ENCODE measurements at regions not wholly inside any gene's neighbourhood (a gene's known extent, or its start where the extent isn't known, plus 50 kb on each side); places are given as distances from the start of the nearest gene placed in this dataset.

DNA sequence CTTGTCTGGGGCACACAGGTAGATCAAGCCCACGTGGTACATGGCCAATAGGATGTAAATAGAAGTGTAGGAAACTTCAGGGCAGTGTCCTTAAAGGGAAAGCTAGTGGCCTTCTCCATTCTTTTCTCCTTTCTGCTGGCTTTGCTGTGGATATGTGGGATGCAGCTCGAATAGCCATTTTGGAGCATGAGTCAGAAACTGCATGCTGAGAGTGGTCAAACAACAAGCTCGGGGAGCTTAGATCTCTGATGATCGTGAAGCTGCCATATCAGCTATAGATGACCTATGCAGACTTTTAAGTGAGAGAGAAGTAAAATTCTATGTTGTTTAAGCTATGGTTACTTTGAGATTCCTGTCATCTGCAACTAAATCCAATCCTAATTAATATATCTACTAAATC lies 241.3 kb upstream of the DAAM1 start:
- TF ChIP-seq, protein P1, sequence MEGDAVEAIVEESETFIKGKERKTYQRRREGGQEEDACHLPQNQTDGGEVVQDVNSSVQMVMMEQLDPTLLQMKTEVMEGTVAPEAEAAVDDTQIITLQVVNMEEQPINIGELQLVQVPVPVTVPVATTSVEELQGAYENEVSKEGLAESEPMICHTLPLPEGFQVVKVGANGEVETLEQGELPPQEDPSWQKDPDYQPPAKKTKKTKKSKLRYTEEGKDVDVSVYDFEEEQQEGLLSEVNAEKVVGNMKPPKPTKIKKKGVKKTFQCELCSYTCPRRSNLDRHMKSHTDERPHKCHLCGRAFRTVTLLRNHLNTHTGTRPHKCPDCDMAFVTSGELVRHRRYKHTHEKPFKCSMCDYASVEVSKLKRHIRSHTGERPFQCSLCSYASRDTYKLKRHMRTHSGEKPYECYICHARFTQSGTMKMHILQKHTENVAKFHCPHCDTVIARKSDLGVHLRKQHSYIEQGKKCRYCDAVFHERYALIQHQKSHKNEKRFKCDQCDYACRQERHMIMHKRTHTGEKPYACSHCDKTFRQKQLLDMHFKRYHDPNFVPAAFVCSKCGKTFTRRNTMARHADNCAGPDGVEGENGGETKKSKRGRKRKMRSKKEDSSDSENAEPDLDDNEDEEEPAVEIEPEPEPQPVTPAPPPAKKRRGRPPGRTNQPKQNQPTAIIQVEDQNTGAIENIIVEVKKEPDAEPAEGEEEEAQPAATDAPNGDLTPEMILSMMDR (IDR thresholded peaks at IDR 0.05; ENCODE audit: poor library complexity, severe bottlenecking): no peak
- no peak for TF ChIP-seq POLR2AphosphoS5 (IDR thresholded peaks at IDR 0.05)
- no peak for TF ChIP-seq MXI1 (conservative IDR thresholded peaks at IDR 0.05; ENCODE audit: poor library complexity, severe bottlenecking)
- no peak for TF ChIP-seq EP300 (conservative IDR thresholded peaks at IDR 0.05; ENCODE audit: poor library complexity, severe bottlenecking)
- no peak for TF ChIP-seq RAD21 (conservative IDR thresholded peaks at IDR 0.05)
- no peak for TF ChIP-seq EZH2 (IDR thresholded peaks at IDR 0.05; ENCODE audit: borderline replicate concordance, insufficient read depth, low read length, poor library complexity, severe bottlenecking)
- no peak for TF ChIP-seq SMC3 (conservative IDR thresholded peaks at IDR 0.05; ENCODE audit: poor library complexity)
- TF ChIP-seq TAF1 (IDR thresholded peaks at IDR 0.05; ENCODE audit: low read depth): no peak
- TF ChIP-seq, protein P2, sequence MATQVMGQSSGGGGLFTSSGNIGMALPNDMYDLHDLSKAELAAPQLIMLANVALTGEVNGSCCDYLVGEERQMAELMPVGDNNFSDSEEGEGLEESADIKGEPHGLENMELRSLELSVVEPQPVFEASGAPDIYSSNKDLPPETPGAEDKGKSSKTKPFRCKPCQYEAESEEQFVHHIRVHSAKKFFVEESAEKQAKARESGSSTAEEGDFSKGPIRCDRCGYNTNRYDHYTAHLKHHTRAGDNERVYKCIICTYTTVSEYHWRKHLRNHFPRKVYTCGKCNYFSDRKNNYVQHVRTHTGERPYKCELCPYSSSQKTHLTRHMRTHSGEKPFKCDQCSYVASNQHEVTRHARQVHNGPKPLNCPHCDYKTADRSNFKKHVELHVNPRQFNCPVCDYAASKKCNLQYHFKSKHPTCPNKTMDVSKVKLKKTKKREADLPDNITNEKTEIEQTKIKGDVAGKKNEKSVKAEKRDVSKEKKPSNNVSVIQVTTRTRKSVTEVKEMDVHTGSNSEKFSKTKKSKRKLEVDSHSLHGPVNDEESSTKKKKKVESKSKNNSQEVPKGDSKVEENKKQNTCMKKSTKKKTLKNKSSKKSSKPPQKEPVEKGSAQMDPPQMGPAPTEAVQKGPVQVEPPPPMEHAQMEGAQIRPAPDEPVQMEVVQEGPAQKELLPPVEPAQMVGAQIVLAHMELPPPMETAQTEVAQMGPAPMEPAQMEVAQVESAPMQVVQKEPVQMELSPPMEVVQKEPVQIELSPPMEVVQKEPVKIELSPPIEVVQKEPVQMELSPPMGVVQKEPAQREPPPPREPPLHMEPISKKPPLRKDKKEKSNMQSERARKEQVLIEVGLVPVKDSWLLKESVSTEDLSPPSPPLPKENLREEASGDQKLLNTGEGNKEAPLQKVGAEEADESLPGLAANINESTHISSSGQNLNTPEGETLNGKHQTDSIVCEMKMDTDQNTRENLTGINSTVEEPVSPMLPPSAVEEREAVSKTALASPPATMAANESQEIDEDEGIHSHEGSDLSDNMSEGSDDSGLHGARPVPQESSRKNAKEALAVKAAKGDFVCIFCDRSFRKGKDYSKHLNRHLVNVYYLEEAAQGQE (IDR thresholded peaks at IDR 0.05; ENCODE audit: borderline replicate concordance): no peak
